ENCODE measurements at regions not wholly inside any gene's neighbourhood (a gene's known extent, or its start where the extent isn't known, plus 50 kb on each side); places are given as distances from the start of the nearest gene placed in this dataset.

DNA sequence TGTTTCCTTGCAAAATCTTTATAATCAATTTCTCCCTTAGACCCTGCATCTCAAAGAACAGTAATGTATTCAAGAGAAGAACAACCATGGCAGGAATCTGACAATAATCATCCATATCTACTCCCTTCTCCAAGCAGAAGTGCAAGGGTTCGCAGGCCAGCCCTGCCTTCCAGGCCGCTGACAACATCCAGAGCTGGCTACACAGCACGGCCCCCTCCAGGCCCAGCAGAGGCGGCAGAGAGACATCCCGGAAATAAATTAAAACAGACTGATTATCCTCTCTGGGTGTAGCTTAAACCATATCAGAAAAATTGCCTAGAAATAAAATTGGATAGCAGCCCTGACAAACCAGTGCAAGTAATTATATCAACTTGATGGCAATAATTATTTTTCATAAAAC is 223.3 kb downstream of the FAM43A start:
- H3K4me1 ChIP-seq (ENCODE audit: control insufficient read depth, insufficient read depth, low read length): peaks cover 2% of the 10 kb centered on the region; the same call in 1 of the 2 replicates
- H2BK20ac ChIP-seq (ENCODE audit: low read depth, low read length): no peak overlapping the region
- no peak overlapping the region for H3K9ac ChIP-seq (ENCODE audit: low read depth, low read length)
- H3K27ac ChIP-seq (ENCODE audit: insufficient read depth, low read length): no peak overlapping the region
- no peak overlapping the region for H2AK5ac ChIP-seq (ENCODE audit: low read depth, low read length)
- no peak overlapping the region for H2AFZ ChIP-seq (replicated peaks; ENCODE audit: low read length, poor library complexity)
- CTCF ChIA-PET: interaction anchor here (0.6 kb wide), 1 partner anchor 21 kb away, joined by 4 read pairs; no protein-coding TSS in a partner anchor
- no peak overlapping the region for H3K56ac ChIP-seq (ENCODE audit: extremely low read depth, insufficient read depth, low read length)
- H3K4me3 ChIP-seq (ENCODE audit: insufficient read depth, low read depth, low read length): no peak overlapping the region
- peaks cover 3% of the 10 kb centered on the region; the same call in 1 of the 2 replicates for H3K9me3 ChIP-seq (ENCODE audit: control insufficient read depth, insufficient read depth, low read length)
- H2BK15ac ChIP-seq (ENCODE audit: low read depth, low read length): no peak overlapping the region
- in situ Hi-C loops (cut with MboI; ENCODE audit: low sequenced_read_pairs): no loop called here
- H3K4me2 ChIP-seq (ENCODE audit: low read depth, low read length): no peak overlapping the region
- WGBS, 2 experiments (ENCODE audit: extremely low coverage in 2 of 2, insufficient read length in 1 of 2): no CpG with 5 or more reads among the region's 5 CpGs
- ATAC-seq (ENCODE audit: low read depth) (no peak), DNase-seq (no peak)
- peaks cover 29% of the 10 kb centered on the region for H3K27me3 ChIP-seq (ENCODE audit: control insufficient read depth, insufficient read depth, low read length)
- no peak overlapping the region for H4K8ac ChIP-seq (ENCODE audit: low read depth in 2 of 2, low read length in 2 of 2)
- no peak overlapping the region for H3K23ac ChIP-seq (ENCODE audit: low read depth, low read length)
- no peak overlapping the region for H2BK5ac ChIP-seq (ENCODE audit: low read depth, low read length, poor library complexity, severe bottlenecking)
- H4K5ac ChIP-seq (ENCODE audit: low read depth, low read length): no peak overlapping the region
- no TSS peak for BruUV-seq (replicated peaks)
- dilution Hi-C loops (cut with HindIII; ENCODE audit: low sequenced_read_pairs, unreplicated experiment): no loop called here
- no peak overlapping the region for H3K18ac ChIP-seq (ENCODE audit: low read depth, low read length)
- no peaks in the 10 kb centered on the region for H4K20me1 ChIP-seq (ENCODE audit: insufficient read depth, low read length)
- H4K91ac ChIP-seq (ENCODE audit: insufficient read depth, low read depth, low read length): no peak overlapping the region
- POLR2A ChIA-PET (ENCODE audit: unreplicated experiment): no interaction called here
- no peak overlapping the region for H3K14ac ChIP-seq (replicated peaks; ENCODE audit: low read depth, low read length)
- no peaks in the 10 kb centered on the region for H3K36me3 ChIP-seq (ENCODE audit: control insufficient read depth, insufficient read depth, low read length)
- TF ChIP-seq, protein P1, sequence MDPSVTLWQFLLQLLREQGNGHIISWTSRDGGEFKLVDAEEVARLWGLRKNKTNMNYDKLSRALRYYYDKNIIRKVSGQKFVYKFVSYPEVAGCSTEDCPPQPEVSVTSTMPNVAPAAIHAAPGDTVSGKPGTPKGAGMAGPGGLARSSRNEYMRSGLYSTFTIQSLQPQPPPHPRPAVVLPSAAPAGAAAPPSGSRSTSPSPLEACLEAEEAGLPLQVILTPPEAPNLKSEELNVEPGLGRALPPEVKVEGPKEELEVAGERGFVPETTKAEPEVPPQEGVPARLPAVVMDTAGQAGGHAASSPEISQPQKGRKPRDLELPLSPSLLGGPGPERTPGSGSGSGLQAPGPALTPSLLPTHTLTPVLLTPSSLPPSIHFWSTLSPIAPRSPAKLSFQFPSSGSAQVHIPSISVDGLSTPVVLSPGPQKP (IDR thresholded peaks at IDR 0.05; ENCODE audit: borderline replicate concordance, low read depth, low read length): no peak
- TF ChIP-seq CEBPB (IDR thresholded peaks at IDR 0.05; ENCODE audit: low read depth, low read length): no peak
- no peak for TF ChIP-seq FOS (IDR thresholded peaks at IDR 0.05; ENCODE audit: low read depth, low read length)
- TF ChIP-seq, protein P2, sequence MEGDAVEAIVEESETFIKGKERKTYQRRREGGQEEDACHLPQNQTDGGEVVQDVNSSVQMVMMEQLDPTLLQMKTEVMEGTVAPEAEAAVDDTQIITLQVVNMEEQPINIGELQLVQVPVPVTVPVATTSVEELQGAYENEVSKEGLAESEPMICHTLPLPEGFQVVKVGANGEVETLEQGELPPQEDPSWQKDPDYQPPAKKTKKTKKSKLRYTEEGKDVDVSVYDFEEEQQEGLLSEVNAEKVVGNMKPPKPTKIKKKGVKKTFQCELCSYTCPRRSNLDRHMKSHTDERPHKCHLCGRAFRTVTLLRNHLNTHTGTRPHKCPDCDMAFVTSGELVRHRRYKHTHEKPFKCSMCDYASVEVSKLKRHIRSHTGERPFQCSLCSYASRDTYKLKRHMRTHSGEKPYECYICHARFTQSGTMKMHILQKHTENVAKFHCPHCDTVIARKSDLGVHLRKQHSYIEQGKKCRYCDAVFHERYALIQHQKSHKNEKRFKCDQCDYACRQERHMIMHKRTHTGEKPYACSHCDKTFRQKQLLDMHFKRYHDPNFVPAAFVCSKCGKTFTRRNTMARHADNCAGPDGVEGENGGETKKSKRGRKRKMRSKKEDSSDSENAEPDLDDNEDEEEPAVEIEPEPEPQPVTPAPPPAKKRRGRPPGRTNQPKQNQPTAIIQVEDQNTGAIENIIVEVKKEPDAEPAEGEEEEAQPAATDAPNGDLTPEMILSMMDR (conservative IDR thresholded peaks at IDR 0.05; ENCODE audit: low read depth, low read length): no peak
- no peak for TF ChIP-seq BHLHE40 (IDR thresholded peaks at IDR 0.05; ENCODE audit: low read depth, low read length)
- no peak for TF ChIP-seq MAFK (IDR thresholded peaks at IDR 0.05; ENCODE audit: low read depth, low read length)
- no peak for TF ChIP-seq NFE2L2 (IDR thresholded peaks at IDR 0.05; ENCODE audit: low read depth, low read length)
- TF ChIP-seq MAZ (IDR thresholded peaks at IDR 0.05; ENCODE audit: borderline replicate concordance, low read depth, low read length): no peak
- no peak for TF ChIP-seq SMC3 (IDR thresholded peaks at IDR 0.05; ENCODE audit: low read depth, low read length)
- TF ChIP-seq RFX5 (IDR thresholded peaks at IDR 0.05; ENCODE audit: low read depth, low read length): no peak
- TF ChIP-seq, protein P3, sequence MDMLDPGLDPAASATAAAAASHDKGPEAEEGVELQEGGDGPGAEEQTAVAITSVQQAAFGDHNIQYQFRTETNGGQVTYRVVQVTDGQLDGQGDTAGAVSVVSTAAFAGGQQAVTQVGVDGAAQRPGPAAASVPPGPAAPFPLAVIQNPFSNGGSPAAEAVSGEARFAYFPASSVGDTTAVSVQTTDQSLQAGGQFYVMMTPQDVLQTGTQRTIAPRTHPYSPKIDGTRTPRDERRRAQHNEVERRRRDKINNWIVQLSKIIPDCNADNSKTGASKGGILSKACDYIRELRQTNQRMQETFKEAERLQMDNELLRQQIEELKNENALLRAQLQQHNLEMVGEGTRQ (IDR thresholded peaks at IDR 0.05; ENCODE audit: low read depth, low read length): no peak
- no peak for TF ChIP-seq RAD21 (IDR thresholded peaks at IDR 0.05; ENCODE audit: low read length)
- H3K9me1 ChIP-seq (ENCODE audit: insufficient read depth, low read length): no peaks in the 10 kb centered on the region
- no peak overlapping the region for H2BK120ac ChIP-seq (ENCODE audit: low read depth, low read length)
- H2AK9ac ChIP-seq (replicated peaks; ENCODE audit: low read depth, low read length, poor library complexity): no peak overlapping the region
- intact Hi-C loops (cut with micrococcal nuclease): no loop called here
- no peak overlapping the region for H3K4ac ChIP-seq (ENCODE audit: low read depth, low read length)
- no peaks in the 10 kb centered on the region for H3K79me1 ChIP-seq (ENCODE audit: low read depth in 1 of 2, low read length in 2 of 2)

Data from IMR-90 (cell line).